HG03342 (cell line): ENCODE measurements at regions not wholly inside any gene's neighbourhood (a gene's known extent, or its start where the extent isn't known, plus 50 kb on each side); places are given as distances from the start of the nearest gene placed in this dataset.

Experiments used
- ATAC-seq: cut with Tn5 transposase; IDR thresholded peaks from one replicate; pipeline ENCODE4 v1.9.1; 2021; ENCODE audit warnings: mild to moderate bottlenecking, moderate library complexity; ENCODE audit not compliant: unreplicated experiment

- ATAC-seq = no peak
Measured at GRCh38 chr2:174669336-174669735, 71.7 kb upstream of the WIPF1 start.

- ATAC-seq = no peak
Measured at GRCh38 chr2:174668075-174668474, 70.5 kb upstream of the WIPF1 start.

- no peak for ATAC-seq
Measured at GRCh38 chr2:174667250-174667860, 69.8 kb upstream of the WIPF1 start.

DNA sequence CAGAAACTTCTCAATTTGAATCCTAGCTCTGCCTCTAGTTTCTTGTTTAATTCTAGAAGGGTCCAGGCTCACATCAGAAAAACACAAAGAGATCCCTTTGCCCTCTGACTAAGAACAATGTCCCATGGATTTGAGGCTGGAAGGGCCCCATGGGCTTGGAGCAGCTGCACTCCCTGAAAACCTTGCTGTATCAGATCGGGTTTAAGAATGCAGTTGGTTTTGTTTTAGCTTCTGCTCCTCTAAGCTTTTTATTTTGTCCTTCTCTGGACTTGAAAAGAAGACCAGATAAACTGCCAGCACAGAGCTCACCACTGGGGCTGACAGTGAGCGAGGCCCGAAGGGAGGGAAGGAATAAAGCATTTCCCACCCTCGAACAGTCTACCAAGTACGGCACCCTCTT, 69.2 kb upstream of the WIPF1 start:
- no peak for ATAC-seq

DNA sequence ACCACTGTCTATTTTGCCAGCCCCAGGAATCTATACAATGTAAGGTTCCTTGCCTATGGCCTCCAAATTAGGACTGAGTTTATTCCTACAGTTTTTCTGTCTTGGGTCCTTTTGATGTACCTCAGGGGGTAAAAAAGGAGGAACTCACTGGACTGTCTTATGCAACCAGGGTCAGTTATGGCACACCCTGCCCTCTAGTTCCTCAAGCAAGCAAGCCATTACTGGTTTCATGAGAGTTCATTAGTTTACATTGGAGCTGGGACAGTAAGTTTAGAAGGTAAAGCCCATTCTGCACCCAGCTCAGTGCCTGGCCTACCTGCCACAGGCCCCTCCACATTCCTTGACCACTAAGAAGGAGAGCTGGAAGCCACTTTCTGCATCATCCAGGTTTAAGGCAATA, 68.7 kb upstream of the WIPF1 start:
- no peak for ATAC-seq

- ATAC-seq = no peak
Measured at GRCh38 chr2:174664084-174664759, 66.6 kb upstream of the WIPF1 start.

DNA sequence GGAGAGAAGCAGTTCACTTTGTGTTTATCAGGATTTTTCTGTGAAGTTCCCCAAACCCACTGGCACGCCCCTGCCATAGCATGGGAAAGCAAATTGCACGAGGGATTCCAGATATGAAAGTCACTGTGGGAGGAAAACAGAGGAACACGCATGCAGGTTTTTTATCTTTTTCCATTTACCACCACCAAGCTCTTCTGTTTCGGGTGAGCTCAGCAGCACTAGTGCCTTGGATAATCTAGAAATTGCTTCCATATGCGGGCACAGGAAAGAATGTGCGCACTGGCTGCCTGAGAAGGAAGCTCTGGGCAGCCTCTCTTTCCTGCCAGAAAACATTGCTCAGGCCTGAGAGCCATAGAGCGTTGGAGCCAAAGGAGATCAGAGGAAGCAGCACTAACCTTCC, 65.9 kb upstream of the WIPF1 start:
- ATAC-seq = no peak

- no peak for ATAC-seq
Measured at GRCh38 chr2:174662859-174663258, 65.3 kb upstream of the WIPF1 start.

DNA sequence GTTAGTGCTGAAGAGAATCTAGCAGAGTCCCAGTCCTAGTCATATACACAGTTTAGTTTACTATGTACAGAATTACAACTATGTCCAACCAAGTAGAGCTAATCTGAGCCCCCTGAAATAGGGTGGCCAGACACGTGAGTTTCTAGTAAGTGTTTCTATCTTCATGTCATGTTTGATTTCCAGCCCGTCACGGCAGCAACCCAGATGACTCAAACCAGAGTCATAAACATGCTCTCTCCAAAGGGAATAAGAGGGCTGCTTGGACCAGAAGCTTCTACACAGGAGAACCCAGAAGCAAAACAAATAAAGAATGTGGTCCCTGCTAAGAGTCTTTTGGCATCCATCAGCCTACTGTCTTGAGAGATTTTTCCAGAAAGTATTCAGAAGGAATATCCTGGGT, 64.9 kb upstream of the WIPF1 start:
- ATAC-seq = no peak

GRCh38 chr2:174660984-174661675, 63.5 kb upstream of the WIPF1 start:
- ATAC-seq = no peak

- no peak for ATAC-seq
Measured at GRCh38 chr2:174659069-174659900, 61.7 kb upstream of the WIPF1 start.

DNA sequence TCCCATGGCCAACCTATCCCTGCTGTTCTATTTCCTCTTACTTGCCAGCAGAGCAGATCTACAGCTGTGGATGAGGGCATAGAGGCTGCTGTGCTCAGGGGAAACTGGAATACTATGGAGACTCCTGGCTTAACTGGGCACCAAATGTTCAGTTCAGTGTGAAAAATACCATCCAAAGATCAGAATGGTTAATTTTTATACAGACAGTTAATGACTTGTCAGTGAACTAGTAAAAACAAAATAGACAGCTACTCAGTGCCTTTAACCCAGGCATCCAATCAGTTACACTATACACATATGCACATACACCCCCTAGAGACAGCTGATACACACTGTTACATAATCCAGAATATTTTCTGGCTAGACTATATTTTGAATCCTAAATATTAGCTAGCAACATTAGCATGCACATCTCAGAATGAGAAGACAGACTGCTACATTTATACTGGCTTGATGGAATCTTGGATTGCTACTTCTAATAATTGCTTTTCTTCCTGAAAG, 59.1 kb upstream of the WIPF1 start:
- no peak for ATAC-seq

- no peak for ATAC-seq
Measured at GRCh38 chr2:174656035-174656434, 58.4 kb upstream of the WIPF1 start.

- no peak for ATAC-seq
Measured at GRCh38 chr2:174654419-174654941, 56.9 kb upstream of the WIPF1 start.

DNA sequence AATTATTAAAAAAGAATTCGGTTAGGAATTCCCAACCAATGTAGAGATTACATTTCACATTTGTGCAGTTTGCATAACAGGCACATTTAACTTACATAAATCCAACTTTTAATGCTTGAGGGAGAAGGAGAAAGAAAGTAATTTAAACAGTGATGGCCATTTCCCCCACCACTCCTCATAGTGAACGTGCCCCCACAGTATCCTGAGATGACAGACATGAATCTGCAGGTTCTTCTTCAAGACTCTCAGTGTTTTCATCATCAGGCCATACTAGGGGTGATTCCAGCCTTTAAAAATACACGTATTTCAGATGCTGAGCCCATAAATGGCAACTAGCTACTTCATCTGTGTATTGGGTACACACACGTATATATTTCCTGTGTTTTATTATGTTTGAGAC, 51.3 kb upstream of the WIPF1 start:
- no peak for ATAC-seq
